Activated T-cell treated with anti-CD3 and anti-CD28 coated beads, Interleukin-2, amount 50 U/mL, for 72 hours (primary cell): ENCODE measurements at regions not wholly inside any gene's neighbourhood (a gene's known extent, or its start where the extent isn't known, plus 50 kb on each side); places are given as distances from the start of the nearest gene placed in this dataset.
A peak's percentile ranks its signal among the peaks of the same experiment; 100 is the strongest.

Experiments
- ATAC-seq, 2 donors: fragments of 150-1000 bp; cut with Tn5 transposase; replicated peaks in 1 of 2; 2 replicates each; pipeline ENCODE4 v1.10.0; 2021; ENCODE audit warnings: moderate library complexity in 2 of 2, mild to moderate bottlenecking in 1 of 2
- DNase-seq, 2 donors: peaks; one replicate each; pipeline ENCODE4 v3.0.0; 2021 to 2022; ENCODE audit warnings: mixed read lengths in 1 of 2
- H3K27ac Mint-ChIP-seq: one replicate; pipeline ENCODE4 v1.8.0; 2022; ENCODE audit warnings: mild to moderate bottlenecking, moderate library complexity, mixed read lengths
- H3K27me3 Mint-ChIP-seq: one replicate; pipeline ENCODE4 v1.8.0; 2022; ENCODE audit warnings: low read depth, mixed read lengths
- H3K36me3 Mint-ChIP-seq, 2 donors: one replicate each; pipeline ENCODE4 v1.8.0; 2022; ENCODE audit warnings: mixed read lengths in 2 of 2, mild to moderate bottlenecking in 1 of 2; ENCODE audit not compliant: insufficient read depth in 2 of 2
- H3K4me1 Mint-ChIP-seq: one replicate; pipeline ENCODE4 v1.8.0; 2022; ENCODE audit warnings: low read depth, mixed read lengths
- H3K4me3 Mint-ChIP-seq, 2 donors: one replicate each; pipeline ENCODE4 v1.8.0; 2022; ENCODE audit warnings: mild to moderate bottlenecking in 2 of 2, mixed read lengths in 2 of 2, moderate library complexity in 2 of 2
- H3K9me3 Mint-ChIP-seq, 2 donors: one replicate each; pipeline ENCODE4 v1.8.0; 2022; ENCODE audit warnings: mixed read lengths in 2 of 2

- no peaks in the 10 kb centered on the region for H3K9me3 Mint-ChIP-seq
- H3K4me3 Mint-ChIP-seq = no peak overlapping the region
- H3K4me1 Mint-ChIP-seq = no peaks in the 10 kb centered on the region
- H3K27me3 Mint-ChIP-seq = peaks cover 39% of the 10 kb centered on the region
- DNase-seq = no peak
- no peak overlapping the region for H3K27ac Mint-ChIP-seq
- no peaks in the 10 kb centered on the region for H3K36me3 Mint-ChIP-seq
- ATAC-seq = no peak
Observed at GRCh38 chr16:75780669-75781068, 54.4 kb upstream of the CPHXL start.

GRCh38 chr16:75781683-75782343 is 55.5 kb upstream of the CPHXL start:
- Mint-ChIP-seq H3K9me3 (no peaks in the 10 kb centered on the region), H3K27ac (no peak overlapping the region), H3K27me3 (peaks cover 39% of the 10 kb centered on the region), H3K4me3 (no peak overlapping the region), H3K36me3 (no peaks in the 10 kb centered on the region), H3K4me1 (no peaks in the 10 kb centered on the region)
- no peak for DNase-seq
- ATAC-seq = no peak

GRCh38 chr16:75787440-75787839 is 61.1 kb upstream of the CPHXL start:
- Mint-ChIP-seq H3K4me1 (no peaks in the 10 kb centered on the region), H3K9me3 (no peaks in the 10 kb centered on the region), H3K27me3 (peaks cover 13% of the 10 kb centered on the region), H3K36me3 (no peaks in the 10 kb centered on the region), H3K27ac (no peak overlapping the region), H3K4me3 (no peak overlapping the region)
- no peak for ATAC-seq
- DNase-seq = no peak

- Mint-ChIP-seq H3K9me3 (no peaks in the 10 kb centered on the region), H3K4me3 (no peak overlapping the region), H3K27ac (no peak overlapping the region), H3K4me1 (no peaks in the 10 kb centered on the region), H3K27me3 (peaks cover 6% of the 10 kb centered on the region), H3K36me3 (no peaks in the 10 kb centered on the region)
- peak in 1 of 2 donors; percentile 8 for DNase-seq
- ATAC-seq = no peak
Observed at GRCh38 chr16:75789237-75789636, 62.9 kb upstream of the CPHXL start.

- H3K4me3 Mint-ChIP-seq = no peak overlapping the region
- no peak for ATAC-seq
Observed at GRCh38 chr16:75792771-75793492, 66.6 kb upstream of the CPHXL start.

GRCh38 chr16:75793641-75794040 is 67.4 kb upstream of the CPHXL start:
- Mint-ChIP-seq H3K27me3 (peaks cover 20% of the 10 kb centered on the region), H3K4me3 (no peak overlapping the region), H3K27ac (no peak overlapping the region), H3K4me1 (no peaks in the 10 kb centered on the region), H3K9me3 (no peaks in the 10 kb centered on the region), H3K36me3 (no peaks in the 10 kb centered on the region)
- DNase-seq = no peak
- ATAC-seq = no peak

More at GRCh38 chr16:75792771-75793492, 66.6 kb upstream of the CPHXL start:
- DNase-seq = no peak
- Mint-ChIP-seq H3K4me1 (no peaks in the 10 kb centered on the region), H3K9me3 (no peaks in the 10 kb centered on the region), H3K36me3 (no peaks in the 10 kb centered on the region), H3K27me3 (peaks cover 19% of the 10 kb centered on the region), H3K27ac (no peak overlapping the region)

- no peak for ATAC-seq
- H3K4me1 Mint-ChIP-seq = no peaks in the 10 kb centered on the region
- H3K36me3 Mint-ChIP-seq = no peaks in the 10 kb centered on the region
- no peak for DNase-seq
- H3K27me3 Mint-ChIP-seq = peaks cover 25% of the 10 kb centered on the region
- H3K27ac Mint-ChIP-seq = no peak overlapping the region
- H3K4me3 Mint-ChIP-seq = no peak overlapping the region
- H3K9me3 Mint-ChIP-seq = no peaks in the 10 kb centered on the region
Observed at GRCh38 chr16:75794426-75794825, 68.1 kb upstream of the CPHXL start.

GRCh38 chr16:75798714-75799113 is 72.4 kb upstream of the CPHXL start:
- ATAC-seq = no peak
- Mint-ChIP-seq H3K9me3 (no peaks in the 10 kb centered on the region), H3K27me3 (peaks cover 24% of the 10 kb centered on the region), H3K4me3 (no peak overlapping the region), H3K4me1 (no peaks in the 10 kb centered on the region), H3K36me3 (no peaks in the 10 kb centered on the region), H3K27ac (no peak overlapping the region)
- DNase-seq = no peak

- Mint-ChIP-seq H3K27me3 (peaks cover 28% of the 10 kb centered on the region), H3K36me3 (no peaks in the 10 kb centered on the region), H3K9me3 (no peaks in the 10 kb centered on the region), H3K4me3 (no peak overlapping the region), H3K4me1 (no peaks in the 10 kb centered on the region), H3K27ac (no peak overlapping the region)
- no peak for ATAC-seq
- no peak for DNase-seq
Observed at GRCh38 chr16:75801307-75801706, 75.0 kb upstream of the CPHXL start.

GRCh38 chr16:75803753-75804152 is 77.5 kb upstream of the CPHXL start:
- no peak for ATAC-seq
- Mint-ChIP-seq H3K36me3 (no peaks in the 10 kb centered on the region), H3K9me3 (no peaks in the 10 kb centered on the region), H3K27ac (no peak overlapping the region), H3K4me3 (no peak overlapping the region), H3K4me1 (no peaks in the 10 kb centered on the region), H3K27me3 (peaks cover 27% of the 10 kb centered on the region)
- no peak for DNase-seq

- no peaks in the 10 kb centered on the region for H3K9me3 Mint-ChIP-seq
- ATAC-seq = no peak
- no peak for DNase-seq
- no peaks in the 10 kb centered on the region for H3K4me1 Mint-ChIP-seq
- H3K27me3 Mint-ChIP-seq = peaks cover 22% of the 10 kb centered on the region
- H3K4me3 Mint-ChIP-seq = no peak overlapping the region
- no peak overlapping the region for H3K27ac Mint-ChIP-seq
- H3K36me3 Mint-ChIP-seq = no peaks in the 10 kb centered on the region
Observed at GRCh38 chr16:75804368-75804767, 78.1 kb upstream of the CPHXL start.

- H3K27ac Mint-ChIP-seq = no peak overlapping the region
- DNase-seq (no peak), ATAC-seq (no peak)
- H3K4me3 Mint-ChIP-seq = no peak overlapping the region
- H3K4me1 Mint-ChIP-seq = no peaks in the 10 kb centered on the region
- peaks cover 20% of the 10 kb centered on the region for H3K27me3 Mint-ChIP-seq
- no peaks in the 10 kb centered on the region for H3K36me3 Mint-ChIP-seq
- no peaks in the 10 kb centered on the region for H3K9me3 Mint-ChIP-seq
Observed at GRCh38 chr16:75805946-75806345, 79.7 kb upstream of the CPHXL start.

GRCh38 chr16:75806487-75806886 is 80.2 kb upstream of the CPHXL start:
- DNase-seq (no peak), ATAC-seq (no peak)
- H3K4me1 Mint-ChIP-seq = no peaks in the 10 kb centered on the region
- H3K4me3 Mint-ChIP-seq = no peak overlapping the region
- no peak overlapping the region for H3K27ac Mint-ChIP-seq
- H3K36me3 Mint-ChIP-seq = no peaks in the 10 kb centered on the region
- no peaks in the 10 kb centered on the region for H3K9me3 Mint-ChIP-seq
- H3K27me3 Mint-ChIP-seq = peaks cover 18% of the 10 kb centered on the region

- no peaks in the 10 kb centered on the region for H3K36me3 Mint-ChIP-seq
- no peaks in the 10 kb centered on the region for H3K4me1 Mint-ChIP-seq
- no peak overlapping the region for H3K4me3 Mint-ChIP-seq
- ATAC-seq = no peak
- H3K9me3 Mint-ChIP-seq = no peaks in the 10 kb centered on the region
- no peak overlapping the region for H3K27ac Mint-ChIP-seq
- peaks cover 18% of the 10 kb centered on the region for H3K27me3 Mint-ChIP-seq
- no peak for DNase-seq
Observed at GRCh38 chr16:75810342-75810741, 84.1 kb upstream of the CPHXL start.
